HG03159 (cell line): ENCODE measurements at regions not wholly inside any gene's neighbourhood (a gene's known extent, or its start where the extent isn't known, plus 50 kb on each side); places are given as distances from the start of the nearest gene placed in this dataset.
"Not testable (repeated sequence)": the region's sequence is repeated elsewhere in the genome, so short reads cannot be mapped to it uniquely, and the experiment has no call there.

Experiments
- ATAC-seq: cut with Tn5 transposase; IDR thresholded peaks from one replicate; pipeline ENCODE4 v1.9.1; 2021; ENCODE audit warnings: mild to moderate bottlenecking, moderate library complexity; ENCODE audit not compliant: unreplicated experiment

DNA sequence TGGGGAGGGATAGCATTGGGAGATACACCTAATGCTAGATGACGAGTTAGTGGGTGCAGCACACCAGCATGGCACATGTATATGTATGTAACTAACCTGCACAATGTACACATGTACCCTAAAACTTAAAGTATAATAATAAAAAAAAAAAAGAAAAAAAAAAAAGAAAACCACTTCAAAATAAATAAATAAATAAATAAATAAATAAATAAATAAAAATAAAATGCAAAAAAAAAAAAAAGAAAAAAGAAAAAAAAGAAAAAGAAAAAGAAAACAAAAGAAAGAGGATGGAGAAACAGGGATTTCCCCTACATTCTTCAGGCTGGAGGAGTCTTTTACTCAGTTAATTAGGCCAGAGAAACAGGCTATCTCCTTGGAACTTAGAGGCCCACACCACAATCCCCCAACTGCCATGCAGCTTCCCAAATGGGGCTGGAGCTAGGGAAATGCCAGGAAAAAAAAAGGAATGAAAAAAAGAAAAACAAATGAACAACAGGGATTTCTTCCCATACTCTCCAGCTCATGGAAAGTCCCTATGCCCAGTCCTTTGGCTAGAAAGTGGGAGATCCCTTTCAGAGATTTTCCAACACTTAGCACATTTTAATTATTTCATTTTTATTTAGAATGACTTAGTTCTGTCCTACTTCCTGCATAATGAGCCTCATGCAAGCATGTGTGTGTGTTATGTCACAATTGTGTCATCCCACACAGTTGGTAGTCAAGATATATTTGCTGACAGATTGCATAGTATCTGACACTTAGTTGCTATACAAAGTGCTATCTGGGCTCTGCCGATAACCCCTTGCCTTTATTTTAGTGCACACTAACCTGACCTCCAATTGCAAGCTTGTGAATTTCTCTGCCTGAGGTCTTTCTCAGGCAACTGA lies 486.4 kb downstream of the PLPP3 start:
- ATAC-seq = no peak

- not testable (repeated sequence) for ATAC-seq
Measured at GRCh38 chr1:56089826-56090225, 489.5 kb downstream of the PLPP3 start.

- ATAC-seq = no peak
Measured at GRCh38 chr1:56084246-56084645, 495.1 kb downstream of the PLPP3 start.

DNA sequence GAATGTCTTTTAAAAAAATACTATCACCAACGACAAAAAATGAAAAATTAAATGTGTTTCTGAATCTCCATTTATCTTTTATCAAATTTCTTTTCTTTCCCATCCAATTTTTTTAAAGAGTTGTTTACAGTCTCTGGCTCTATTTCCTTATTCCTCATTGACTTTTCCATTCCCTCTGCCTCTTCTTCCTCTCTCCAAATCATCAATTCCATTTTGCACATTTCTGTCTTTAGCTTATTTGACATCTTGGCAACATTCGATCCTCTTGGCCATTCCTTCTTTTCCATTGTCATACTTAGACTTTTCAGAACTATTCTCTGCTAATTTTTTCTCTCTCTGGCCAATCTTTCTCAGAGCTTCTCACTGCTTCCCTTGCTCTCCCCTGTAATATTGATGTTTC lies 497.6 kb downstream of the PLPP3 start:
- ATAC-seq = no peak

GRCh38 chr1:56081173-56081572 lies 498.2 kb downstream of the PLPP3 start:
- no peak for ATAC-seq

- no peak for ATAC-seq
Measured at GRCh38 chr1:56080123-56080522, 499.2 kb downstream of the PLPP3 start.

DNA sequence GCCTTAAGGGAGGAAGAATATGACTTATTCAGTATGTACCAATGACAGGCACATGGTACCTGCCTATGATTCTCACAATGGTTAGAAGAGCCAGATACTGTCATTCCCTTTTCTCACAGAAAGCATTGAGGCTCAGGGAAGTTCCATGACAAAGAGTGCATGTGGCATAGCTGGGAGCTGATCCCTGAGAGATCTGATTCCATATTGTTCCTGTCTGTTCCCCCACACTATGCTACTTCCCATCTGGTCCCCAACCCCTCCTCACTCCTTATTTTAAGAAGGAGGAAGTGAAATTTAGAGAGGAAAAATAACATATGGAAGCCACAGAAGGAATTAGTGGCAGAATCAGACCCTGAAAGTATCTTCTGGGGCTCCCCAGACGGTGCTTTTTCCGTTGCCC lies 500.0 kb downstream of the PLPP3 start:
- no peak for ATAC-seq

DNA sequence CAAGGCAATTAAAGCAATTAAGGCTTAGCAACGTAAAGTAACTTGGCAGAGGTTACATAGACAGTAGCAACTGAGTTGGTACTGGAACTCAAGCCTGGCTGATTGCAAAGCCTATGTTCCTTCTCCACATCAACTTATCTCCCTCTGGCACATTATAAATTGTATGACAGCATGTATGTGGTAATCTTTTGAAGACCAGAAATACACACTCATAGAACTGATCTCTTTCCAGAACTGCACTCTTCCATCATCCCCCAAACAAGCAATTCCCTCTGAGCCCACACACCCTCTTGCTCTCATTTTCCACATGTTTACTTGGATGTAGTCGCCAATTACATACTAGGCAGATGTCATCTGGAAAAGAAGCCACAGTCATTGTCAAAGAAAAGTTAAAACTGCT lies 502.2 kb downstream of the PLPP3 start:
- no peak for ATAC-seq

DNA sequence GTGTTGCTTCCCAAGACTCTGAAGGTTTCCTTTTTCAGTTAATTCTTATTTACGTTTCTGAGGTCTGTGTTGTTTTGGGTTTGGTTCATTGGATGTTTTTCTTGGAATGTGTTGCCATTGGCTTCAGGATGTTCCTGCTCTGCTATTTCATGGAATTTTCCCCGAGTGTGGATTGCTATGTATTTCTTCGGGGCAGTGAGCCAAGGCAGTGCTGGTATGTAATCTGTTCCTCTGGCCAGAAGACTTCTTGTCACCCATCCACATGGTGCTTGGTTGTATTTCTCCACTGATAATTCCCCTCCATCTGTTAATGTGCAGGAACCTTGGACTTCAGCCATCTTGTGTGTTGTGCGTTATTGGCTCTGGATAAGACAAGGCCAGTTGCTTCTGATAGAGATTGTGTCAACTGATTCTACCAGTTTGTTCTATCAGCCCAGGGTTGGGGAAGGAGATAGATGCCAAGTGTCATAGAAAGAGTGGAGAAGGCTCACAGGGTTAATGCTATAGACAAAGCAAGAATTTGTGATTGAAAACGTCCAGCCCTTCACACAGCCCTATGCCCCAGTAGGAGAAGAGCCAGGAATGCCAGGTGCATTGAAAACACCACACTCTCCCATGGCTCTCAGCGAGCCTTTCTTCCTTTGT lies 505.2 kb downstream of the PLPP3 start:
- no peak for ATAC-seq

- no peak for ATAC-seq
Measured at GRCh38 chr1:56073614-56074006, 505.8 kb downstream of the PLPP3 start.

DNA sequence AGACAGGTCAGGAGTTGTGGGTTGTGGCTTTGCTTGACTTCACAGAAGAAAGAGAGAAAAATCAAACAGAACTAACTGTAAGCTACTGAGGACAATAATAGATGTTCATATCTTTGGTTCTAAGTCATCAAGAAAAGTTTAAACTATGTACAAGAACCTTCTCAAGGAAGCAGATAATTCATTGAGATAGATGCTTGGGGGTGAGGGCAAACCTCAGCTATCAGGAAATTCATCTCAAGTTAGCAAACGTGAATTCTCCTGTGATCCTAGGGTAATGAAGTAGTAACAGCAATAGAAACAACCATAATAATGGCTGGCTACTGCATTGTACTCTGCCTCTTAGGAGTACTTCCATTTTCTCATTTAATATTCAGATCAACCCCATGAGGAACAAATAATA lies 506.2 kb downstream of the PLPP3 start:
- no peak for ATAC-seq

DNA sequence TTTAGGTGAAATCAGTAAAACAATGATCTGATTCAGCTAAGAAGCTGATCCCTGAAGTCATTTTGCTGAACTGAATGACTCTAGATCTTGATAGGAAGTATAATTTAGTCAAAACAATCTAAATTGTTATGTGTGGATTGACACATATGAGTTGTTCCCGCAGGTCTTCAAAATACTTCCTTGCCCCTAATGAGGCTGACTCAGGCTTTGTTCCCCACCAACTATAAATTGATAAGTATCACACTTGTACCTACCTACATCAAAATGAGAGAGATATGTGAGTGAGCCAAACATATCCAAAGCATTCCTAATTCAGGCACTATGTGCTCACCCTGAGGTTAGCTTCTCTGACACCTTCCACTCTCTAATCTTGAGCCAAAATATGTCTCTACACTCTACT lies 507.1 kb downstream of the PLPP3 start:
- ATAC-seq = no peak

GRCh38 chr1:56071351-56071750 lies 508.0 kb downstream of the PLPP3 start:
- no peak for ATAC-seq

GRCh38 chr1:56070601-56071000 lies 508.8 kb downstream of the PLPP3 start:
- ATAC-seq = no peak

- no peak for ATAC-seq
Measured at GRCh38 chr1:56069824-56070223, 509.5 kb downstream of the PLPP3 start.

- ATAC-seq = no peak
Measured at GRCh38 chr1:56068908-56069307, 510.5 kb downstream of the PLPP3 start.

DNA sequence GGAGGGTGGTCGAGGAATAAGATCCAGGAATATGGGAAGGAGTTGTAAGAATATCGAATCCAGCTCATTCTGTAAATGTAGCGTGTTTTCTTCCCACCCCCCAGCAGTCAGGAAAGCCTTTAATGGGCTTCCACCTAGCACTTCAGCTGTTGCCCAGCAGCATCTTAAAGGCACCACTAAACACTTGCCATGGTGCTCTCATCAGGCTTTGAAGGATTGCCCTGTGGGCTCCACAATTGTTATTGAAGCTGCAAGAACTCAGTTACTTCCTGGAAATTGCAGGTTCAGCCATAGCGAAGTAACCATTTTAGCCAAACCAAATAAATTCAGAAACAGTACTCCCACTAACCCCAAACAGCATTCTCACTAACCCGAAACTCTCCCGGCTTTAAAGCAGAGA lies 511.2 kb downstream of the PLPP3 start:
- ATAC-seq = no peak

DNA sequence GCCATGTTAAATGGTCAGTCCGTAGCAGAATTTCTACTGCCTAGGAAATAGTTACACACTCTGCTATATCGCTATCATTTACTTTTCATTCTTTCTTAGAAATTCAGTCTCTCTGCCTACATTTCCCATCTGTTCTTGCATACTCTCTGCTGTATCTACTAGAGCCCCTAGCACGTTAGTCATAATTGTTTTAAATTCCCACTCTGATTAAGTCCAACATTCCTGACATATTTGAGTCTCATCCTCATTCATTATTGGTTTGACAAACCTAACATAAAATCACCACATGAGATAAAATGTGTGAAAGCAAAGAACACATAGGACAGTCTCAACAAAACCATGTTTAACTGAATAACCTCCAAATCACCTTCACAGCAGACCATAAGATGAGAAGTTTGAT lies 513.6 kb downstream of the PLPP3 start:
- no peak for ATAC-seq

DNA sequence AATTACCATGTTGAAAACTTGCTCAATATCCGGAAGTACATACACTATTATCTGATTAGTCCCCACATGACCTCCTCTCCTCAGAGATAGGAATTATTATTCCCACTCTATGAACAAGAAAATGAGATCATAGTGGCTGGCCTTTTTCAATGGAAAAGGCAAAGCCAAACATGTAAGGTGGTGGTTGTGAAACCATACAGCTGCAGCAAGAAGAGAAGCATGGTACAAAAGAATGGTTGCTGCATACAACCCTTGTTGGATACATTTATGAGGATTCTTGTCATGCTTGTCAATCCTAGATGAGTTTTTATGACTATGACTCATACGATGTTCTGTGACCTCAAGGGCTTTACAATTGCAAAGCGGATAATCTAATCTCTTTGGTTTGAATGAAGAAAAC lies 514.7 kb downstream of the PLPP3 start:
- ATAC-seq = no peak

GRCh38 chr1:56063461-56063860 lies 515.9 kb downstream of the PLPP3 start:
- no peak for ATAC-seq

GRCh38 chr1:56062625-56063024 lies 516.7 kb downstream of the PLPP3 start:
- ATAC-seq = no peak

DNA sequence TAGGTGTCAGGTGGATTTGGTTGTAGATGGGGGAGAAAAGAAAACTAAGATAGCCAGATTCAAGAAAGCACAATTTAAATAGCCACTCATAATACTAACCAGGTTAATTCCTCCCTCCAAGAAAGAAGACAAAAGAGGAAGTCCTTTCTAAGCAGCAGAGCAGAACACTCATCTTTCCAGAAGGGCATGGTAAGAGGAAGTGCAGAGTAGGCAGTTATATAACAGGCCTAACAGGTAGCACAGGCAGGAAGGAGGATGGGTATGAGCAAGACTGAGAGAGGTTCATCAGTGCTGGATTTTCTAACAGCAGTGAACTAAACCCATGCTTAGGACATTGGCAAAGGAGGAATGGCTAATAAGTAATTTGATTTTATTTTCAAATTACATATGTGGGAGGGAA lies 517.5 kb downstream of the PLPP3 start:
- ATAC-seq = no peak
